Omental fat pad (tissue), 3 donors: ENCODE measurements at regions not wholly inside any gene's neighbourhood (a gene's known extent, or its start where the extent isn't known, plus 50 kb on each side); places are given as distances from the start of the nearest gene placed in this dataset.

Experiments
- ATAC-seq: fragments of 150-250 bp; one replicate; pipeline ENCODE4 v1.9.1; 2016; ENCODE audit warnings: mild to moderate bottlenecking, moderate library complexity; ENCODE audit not compliant: low FRiP score
- DNase-seq: peaks from one replicate; pipeline ENCODE4 v3.0.0-alpha.2; 2019; ENCODE audit warnings: low spot score
- TF ChIP-seq, protein P1 (sequence below), 3 donors: fragments of 450-650 bp; IDR thresholded peaks; one replicate each; pipeline ENCODE4 v1.5.1; 2016 to 2017; ENCODE audit warnings: antibody characterized with exemption in 3 of 3, mild to moderate bottlenecking in 3 of 3, moderate library complexity in 2 of 3

GRCh38 chr15:62777671-62778070 is 264.9 kb upstream of the TPM1 start:
- no peak for ATAC-seq
- DNase-seq, result no peak

DNA sequence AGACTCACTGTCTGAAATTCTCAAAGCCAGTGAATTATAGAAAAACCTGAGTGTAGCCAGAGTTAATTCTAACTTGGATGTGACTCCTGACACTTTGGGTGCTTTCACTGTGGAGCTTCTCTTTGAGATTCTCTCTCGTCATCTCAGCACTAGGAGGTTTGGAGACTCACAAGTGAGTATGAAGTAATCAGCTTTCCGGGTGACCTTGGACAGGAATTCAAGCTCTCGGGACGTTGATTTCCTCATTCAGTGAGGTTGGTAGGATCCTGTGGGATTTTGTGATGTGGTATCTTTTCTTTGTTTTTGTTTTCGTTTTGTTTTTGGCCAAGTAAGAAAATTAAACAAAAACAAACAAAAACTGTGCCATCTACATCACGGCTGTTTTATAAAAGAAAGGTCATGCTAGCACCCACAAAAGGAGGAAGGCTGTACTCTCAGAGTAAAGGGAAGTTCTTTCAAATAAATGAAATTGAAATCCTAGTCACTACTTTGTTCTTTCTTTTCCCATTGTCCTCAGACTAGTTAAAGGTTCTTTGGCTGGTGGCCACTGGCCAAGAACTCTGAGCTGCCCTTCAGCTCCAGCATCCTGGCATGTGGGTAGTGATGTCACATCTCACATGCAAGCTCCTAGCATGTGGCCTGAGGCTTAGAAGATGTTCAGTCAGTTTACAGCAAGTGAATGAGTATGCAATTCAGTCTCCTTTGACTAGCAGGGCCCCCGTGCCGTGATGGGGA is 263.3 kb upstream of the TPM1 start:
- DNase-seq (no peak), ATAC-seq (no peak)
- TF ChIP-seq, protein P1, sequence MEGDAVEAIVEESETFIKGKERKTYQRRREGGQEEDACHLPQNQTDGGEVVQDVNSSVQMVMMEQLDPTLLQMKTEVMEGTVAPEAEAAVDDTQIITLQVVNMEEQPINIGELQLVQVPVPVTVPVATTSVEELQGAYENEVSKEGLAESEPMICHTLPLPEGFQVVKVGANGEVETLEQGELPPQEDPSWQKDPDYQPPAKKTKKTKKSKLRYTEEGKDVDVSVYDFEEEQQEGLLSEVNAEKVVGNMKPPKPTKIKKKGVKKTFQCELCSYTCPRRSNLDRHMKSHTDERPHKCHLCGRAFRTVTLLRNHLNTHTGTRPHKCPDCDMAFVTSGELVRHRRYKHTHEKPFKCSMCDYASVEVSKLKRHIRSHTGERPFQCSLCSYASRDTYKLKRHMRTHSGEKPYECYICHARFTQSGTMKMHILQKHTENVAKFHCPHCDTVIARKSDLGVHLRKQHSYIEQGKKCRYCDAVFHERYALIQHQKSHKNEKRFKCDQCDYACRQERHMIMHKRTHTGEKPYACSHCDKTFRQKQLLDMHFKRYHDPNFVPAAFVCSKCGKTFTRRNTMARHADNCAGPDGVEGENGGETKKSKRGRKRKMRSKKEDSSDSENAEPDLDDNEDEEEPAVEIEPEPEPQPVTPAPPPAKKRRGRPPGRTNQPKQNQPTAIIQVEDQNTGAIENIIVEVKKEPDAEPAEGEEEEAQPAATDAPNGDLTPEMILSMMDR (IDR thresholded peaks at IDR 0.05), result no peak

More at GRCh38 chr15:62777671-62778070, 264.9 kb upstream of the TPM1 start:
- TF ChIP-seq, protein P1 (IDR thresholded peaks at IDR 0.05), result no peak

DNA sequence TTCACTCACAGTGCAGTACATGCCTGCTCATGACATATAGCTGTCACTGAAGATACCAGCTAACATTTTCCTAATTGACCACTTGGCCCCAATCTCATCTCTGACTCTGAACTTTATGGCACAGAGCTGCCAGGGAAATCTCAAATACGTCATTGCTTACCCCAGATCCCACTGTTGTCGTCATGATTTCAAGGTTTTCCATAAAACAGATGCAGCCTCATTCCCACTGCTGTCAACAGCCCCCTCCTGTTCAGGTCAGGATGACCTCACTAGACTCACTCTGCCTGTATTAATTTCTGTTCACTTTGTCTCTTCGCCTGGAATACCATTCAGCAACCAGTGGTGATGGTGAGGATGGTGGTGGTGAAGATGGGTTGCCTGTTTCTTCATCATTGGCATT is 262.6 kb upstream of the TPM1 start:
- no peak for DNase-seq
- TF ChIP-seq, protein P1 (IDR thresholded peaks at IDR 0.05), result no peak
- ATAC-seq, result no peak

- DNase-seq, result no peak
- TF ChIP-seq, protein P1 (IDR thresholded peaks at IDR 0.05), result no peak
- ATAC-seq, result no peak
Measured at GRCh38 chr15:62781081-62781497, 261.5 kb upstream of the TPM1 start.

GRCh38 chr15:62782071-62782841 is 260.3 kb upstream of the TPM1 start:
- TF ChIP-seq, protein P1 (IDR thresholded peaks at IDR 0.05), result peak in 1 of 3 donors; percentile 44
- DNase-seq, result no peak
- ATAC-seq, result peak; percentile 66

- DNase-seq, result no peak
- TF ChIP-seq, protein P1 (IDR thresholded peaks at IDR 0.05), result no peak
- no peak for ATAC-seq
Measured at GRCh38 chr15:62782896-62783295, 259.7 kb upstream of the TPM1 start.
